ENCODE measurements at regions not wholly inside any gene's neighbourhood (a gene's known extent, or its start where the extent isn't known, plus 50 kb on each side); places are given as distances from the start of the nearest gene placed in this dataset.

GRCh38 chr15:70271422-70272088 lies 173.8 kb upstream of the TLE3 start:
- no peak for DNase-seq

GRCh38 chr15:70270752-70271111 lies 173.0 kb upstream of the TLE3 start:
- no peak for DNase-seq

GRCh38 chr15:70269991-70270751 lies 172.5 kb upstream of the TLE3 start:
- DNase-seq = no peak

GRCh38 chr15:70269311-70269911 lies 171.7 kb upstream of the TLE3 start:
- no peak for DNase-seq

DNA sequence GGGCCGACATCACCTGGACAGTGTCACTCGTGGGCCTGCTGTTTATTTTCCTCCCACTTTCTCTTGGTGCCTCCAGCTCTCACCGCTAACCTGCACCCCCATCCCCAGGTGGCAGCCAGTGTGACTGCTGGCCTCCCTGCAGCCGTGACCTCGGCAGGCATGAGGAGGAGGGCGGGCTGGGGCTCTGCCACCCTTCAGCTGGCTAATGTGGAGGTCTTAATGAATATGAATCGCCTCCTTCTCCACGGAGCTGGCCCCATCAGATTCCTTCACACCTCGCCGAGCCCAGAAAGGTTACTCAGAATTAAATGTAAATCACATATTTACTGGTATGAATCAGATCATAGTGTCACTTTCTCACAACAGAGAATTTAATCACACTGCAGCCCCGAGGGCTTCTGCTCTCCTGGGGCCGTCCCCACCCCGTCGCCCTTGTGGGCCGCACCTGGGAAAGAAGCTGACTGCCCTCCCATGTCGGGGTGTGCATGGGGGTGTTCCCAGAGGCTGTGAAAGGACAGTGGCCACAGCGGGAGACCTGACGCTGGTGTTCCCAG lies 171.1 kb upstream of the TLE3 start:
- no peak for DNase-seq

DNA sequence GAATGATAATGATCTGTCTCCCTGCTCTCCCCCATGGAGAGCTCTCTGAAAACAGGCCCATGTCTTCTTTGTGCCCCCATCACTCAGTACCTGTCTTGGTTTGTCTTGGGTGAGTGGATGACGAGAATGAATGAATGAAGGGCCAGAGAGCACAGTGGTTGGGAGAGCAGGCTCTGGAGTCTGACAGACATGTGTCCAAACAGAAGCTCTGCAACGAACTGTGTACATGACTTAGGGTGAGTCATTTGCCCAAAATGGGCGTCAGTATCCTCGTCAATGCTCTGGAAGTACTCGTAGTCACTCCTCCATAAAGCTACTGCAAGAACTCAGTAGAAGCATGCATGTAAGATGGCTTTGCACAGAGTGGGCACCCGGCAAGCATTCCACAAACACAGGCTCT lies 170.2 kb upstream of the TLE3 start:
- no peak for DNase-seq

- no peak for DNase-seq
Observed at GRCh38 chr15:70267306-70267705, 169.6 kb upstream of the TLE3 start.

DNA sequence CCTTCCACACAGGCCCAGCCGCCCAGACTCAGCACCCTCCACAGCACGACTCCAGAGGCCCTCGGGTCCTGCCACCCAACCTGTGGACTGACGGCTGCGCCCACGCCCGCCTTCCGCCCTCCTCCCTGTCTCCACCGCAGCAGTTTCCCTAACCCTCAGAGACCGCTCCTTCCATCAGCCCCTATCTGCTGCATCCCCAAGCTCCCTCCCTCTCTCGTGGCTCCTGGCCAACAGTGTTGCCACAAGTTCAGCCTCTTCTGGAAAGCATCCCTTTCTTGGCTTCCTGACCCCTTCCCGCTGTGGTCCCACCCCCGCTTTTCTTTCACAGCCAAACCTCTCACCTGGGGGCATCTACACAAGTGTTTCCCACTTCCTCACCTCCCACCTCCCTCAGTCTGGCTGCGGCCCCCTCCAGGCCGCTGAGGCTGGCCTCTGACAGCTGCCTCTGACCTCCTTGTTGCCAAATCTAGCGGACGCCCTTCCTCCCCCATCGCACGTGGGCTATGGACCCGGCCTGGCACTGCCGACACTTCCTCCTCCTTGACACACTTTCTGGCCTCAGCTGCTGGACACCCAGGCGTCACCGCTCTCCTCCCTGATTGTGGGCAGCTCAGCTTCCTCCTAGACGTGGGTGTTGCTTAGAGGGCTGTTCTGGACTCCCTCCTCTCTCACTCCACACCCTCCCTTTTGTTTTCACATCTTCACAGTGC lies 168.8 kb upstream of the TLE3 start:
- no peak for DNase-seq

DNA sequence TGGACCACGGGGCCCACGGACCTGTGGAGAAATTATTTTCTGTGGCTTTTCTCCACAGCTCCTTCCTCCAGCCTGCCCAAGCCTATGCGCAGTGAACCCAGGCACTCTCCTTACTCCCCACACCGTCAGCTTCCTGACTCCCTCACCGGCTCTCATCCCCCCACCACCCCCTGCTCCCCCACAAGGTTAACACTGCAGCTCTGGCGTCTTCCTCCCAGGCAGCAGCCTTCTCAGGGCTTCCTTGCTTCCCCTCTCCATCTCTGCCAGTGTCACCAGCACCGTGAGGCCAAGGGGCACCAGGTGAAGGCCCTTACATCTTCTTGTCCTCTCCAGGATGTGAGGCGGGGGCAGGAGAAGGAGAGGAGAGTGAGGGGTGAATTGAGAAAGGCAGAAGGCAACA lies 168.3 kb upstream of the TLE3 start:
- no peak for DNase-seq

GRCh38 chr15:70265466-70265978 lies 167.8 kb upstream of the TLE3 start:
- no peak for DNase-seq

- no peak for DNase-seq
Observed at GRCh38 chr15:70264738-70265465, 167.2 kb upstream of the TLE3 start.

DNA sequence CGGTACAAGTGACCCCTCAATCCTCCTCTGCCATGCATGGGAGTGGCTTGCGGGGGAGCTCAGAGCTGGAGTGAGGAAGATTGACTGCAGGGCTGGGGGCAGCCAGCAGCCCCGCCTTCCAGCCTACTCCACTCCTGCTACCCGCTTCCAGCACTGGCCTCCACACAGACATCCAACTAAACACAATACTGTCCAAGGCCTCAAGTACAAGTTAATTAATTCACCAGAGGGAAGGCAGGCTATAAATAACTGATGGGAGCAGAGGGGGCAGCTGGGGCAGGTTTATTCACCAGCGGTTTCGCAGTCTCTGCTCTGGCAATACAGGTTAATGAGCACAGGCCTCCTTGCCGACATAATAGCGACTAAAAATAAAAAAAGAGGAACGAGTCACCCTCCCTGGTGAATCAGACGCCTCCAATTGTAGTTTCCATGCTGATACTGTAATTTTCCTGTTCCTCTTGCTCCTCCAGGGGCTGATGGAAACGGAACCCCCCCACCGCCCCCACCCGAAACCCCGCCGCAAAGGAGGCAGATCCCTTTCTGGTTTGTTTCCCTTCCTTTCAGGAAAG lies 166.4 kb upstream of the TLE3 start:
- DNase-seq = no peak

- no peak for DNase-seq
Observed at GRCh38 chr15:70262591-70263274, 165.0 kb upstream of the TLE3 start.

- DNase-seq = no peak
Observed at GRCh38 chr15:70262171-70262570, 164.5 kb upstream of the TLE3 start.

DNA sequence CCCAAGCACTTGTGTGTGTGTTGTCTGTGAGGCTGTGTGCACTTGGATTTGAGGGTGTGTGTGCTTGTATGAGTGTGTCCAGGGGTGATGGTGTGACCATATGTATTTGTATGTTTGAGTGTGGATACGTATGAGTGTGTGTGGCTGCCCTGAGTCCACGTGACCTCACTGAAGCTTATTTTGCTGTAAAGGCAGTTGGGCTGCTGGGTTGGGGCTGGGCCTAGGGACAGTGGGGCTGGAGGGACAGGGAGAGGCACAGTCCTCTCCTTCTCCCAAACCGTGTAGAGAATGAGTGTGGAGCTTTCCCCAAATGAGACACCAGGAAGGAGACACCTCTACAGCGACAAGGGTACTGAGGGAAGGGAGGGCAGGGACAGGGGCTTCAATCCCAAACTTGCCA lies 163.4 kb upstream of the TLE3 start:
- no peak for DNase-seq

DNA sequence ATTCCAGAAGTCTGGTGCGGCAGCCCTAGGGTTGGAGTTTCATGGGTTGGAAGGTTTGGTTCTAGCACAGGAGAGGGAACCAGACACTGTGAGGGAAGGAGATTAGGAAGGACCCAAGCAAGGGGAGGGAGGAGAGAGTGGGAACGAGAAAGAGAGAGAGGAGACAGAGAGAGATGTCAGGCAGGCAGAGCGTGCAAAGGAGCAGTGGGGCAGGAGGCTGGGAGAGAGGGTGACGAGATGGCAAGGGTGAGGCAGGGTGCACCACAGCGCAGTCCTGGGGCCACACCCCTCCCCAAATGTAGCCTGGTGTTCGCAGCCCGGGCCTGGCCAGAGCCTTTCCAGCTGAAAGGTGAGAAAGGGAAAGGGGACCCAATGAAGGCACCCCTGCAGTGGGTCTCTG lies 162.9 kb upstream of the TLE3 start:
- no peak for DNase-seq

DNA sequence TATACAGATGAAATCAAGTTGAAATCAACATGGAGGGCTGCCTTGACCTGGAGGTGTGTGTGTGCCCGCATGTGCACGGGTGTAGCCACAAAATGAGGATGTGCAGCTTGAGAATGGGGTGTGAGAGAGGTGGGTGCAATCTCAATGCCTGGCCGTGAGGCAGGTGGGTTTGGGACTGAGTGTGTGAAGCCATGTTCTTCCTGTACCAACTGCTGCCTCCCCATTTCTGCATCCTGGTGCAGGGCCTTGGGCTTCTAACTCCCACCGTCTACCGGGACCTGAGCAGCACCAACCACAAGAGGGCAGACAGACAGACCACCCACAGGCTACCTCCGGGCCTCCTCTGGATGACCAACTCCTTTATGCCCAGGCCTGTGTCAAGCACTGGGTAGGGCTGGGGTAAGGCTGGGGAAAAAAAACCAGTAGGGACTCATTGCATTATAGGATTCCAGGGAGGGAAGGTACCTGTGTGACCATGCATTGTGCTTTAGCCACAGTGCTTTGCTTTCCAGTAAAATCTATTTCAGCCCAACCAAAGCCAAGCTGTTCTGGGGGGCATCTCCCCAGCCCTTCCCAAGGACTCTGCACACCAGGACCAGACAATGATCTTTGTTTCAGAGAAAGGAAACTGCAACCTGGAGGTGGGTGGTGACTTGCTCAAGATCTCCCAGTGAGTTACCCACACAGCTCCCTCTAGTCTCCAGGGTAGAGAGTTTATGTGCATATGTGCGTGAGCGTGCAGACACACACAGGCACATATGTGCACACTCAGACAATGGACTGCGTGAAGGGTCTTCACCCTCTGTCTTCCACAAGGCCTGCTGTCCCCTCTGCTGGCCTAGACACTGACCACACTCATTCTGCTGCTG lies 162.2 kb upstream of the TLE3 start:
- DNase-seq = peak; percentile 40

- peak; percentile 56 for DNase-seq
Observed at GRCh38 chr15:70259028-70259424, 161.3 kb upstream of the TLE3 start.

DNA sequence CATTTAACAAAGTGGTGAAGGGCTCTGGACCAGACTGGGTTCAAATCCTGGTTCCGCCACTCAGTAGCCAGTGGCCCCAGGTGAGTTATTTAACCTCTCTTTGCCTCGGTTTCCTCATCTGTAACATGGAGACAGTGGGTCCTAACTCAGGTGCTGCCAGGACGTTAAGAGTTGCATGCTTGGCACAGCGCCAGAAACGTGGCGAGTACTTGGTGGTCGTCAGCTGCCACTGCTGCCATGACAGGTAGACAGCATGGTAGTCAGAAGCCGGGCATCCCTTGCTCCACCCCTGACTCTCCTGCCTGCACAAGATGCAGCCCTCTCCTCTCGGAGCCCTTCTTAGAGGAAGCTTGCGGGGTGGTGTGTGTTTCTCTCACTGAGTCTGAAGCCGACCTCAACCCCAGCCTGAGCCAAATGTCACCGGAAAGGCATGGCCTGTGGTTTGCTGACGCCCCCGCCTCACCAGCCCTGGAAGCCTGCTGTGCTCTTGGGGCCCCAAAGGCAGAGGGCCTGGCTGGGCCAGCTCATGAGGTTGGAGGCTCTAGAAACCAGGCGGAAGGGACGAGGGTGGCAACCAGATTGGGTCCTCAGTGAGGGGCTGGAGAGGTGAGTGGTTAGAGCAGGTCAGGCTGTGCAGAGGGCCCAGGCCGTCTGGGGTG lies 160.8 kb upstream of the TLE3 start:
- peak; percentile 90 for DNase-seq

Data from stimulated activated CD4-positive, alpha-beta T cell treated with anti-CD3 and anti-CD28 coated beads, Interleukin-15, amount 100 ng/mL, for 24 hours (primary cell).